GM19035 (cell line): ENCODE measurements at regions not wholly inside any gene's neighbourhood (a gene's known extent, or its start where the extent isn't known, plus 50 kb on each side); places are given as distances from the start of the nearest gene placed in this dataset.

Experiments
- ATAC-seq: cut with Tn5 transposase; IDR thresholded peaks from one replicate; pipeline ENCODE4 v1.9.1; 2021; ENCODE audit not compliant: unreplicated experiment

- ATAC-seq = no peak
Measured at GRCh38 chr3:177470197-177470941, 273.1 kb upstream of the TBL1XR1 start.

- ATAC-seq = no peak
Measured at GRCh38 chr3:177471733-177472480, 274.6 kb upstream of the TBL1XR1 start.

- ATAC-seq = no peak
Measured at GRCh38 chr3:177473184-177473583, 275.9 kb upstream of the TBL1XR1 start.

GRCh38 chr3:177473903-177474302, 276.6 kb upstream of the TBL1XR1 start:
- no peak for ATAC-seq

GRCh38 chr3:177474652-177475355, 277.5 kb upstream of the TBL1XR1 start:
- no peak for ATAC-seq

- no peak for ATAC-seq
Measured at GRCh38 chr3:177475356-177475665, 278.0 kb upstream of the TBL1XR1 start.

- ATAC-seq = no peak
Measured at GRCh38 chr3:177476495-177476894, 279.2 kb upstream of the TBL1XR1 start.

- no peak for ATAC-seq
Measured at GRCh38 chr3:177476921-177477435, 279.7 kb upstream of the TBL1XR1 start.

- no peak for ATAC-seq
Measured at GRCh38 chr3:177478170-177478867, 281.0 kb upstream of the TBL1XR1 start.

- no peak for ATAC-seq
Measured at GRCh38 chr3:177479630-177480029, 282.3 kb upstream of the TBL1XR1 start.

GRCh38 chr3:177481329-177481728, 284.0 kb upstream of the TBL1XR1 start:
- no peak for ATAC-seq

GRCh38 chr3:177482048-177482691, 284.9 kb upstream of the TBL1XR1 start:
- ATAC-seq = no peak

GRCh38 chr3:177483182-177483967, 286.1 kb upstream of the TBL1XR1 start:
- no peak for ATAC-seq

GRCh38 chr3:177484206-177484605, 286.9 kb upstream of the TBL1XR1 start:
- no peak for ATAC-seq

- no peak for ATAC-seq
Measured at GRCh38 chr3:177484926-177485325, 287.6 kb upstream of the TBL1XR1 start.

- no peak for ATAC-seq
Measured at GRCh38 chr3:177487635-177488186, 290.4 kb upstream of the TBL1XR1 start.

- no peak for ATAC-seq
Measured at GRCh38 chr3:177488740-177489139, 291.5 kb upstream of the TBL1XR1 start.

- ATAC-seq = no peak
Measured at GRCh38 chr3:177490626-177491025, 293.3 kb upstream of the TBL1XR1 start.

- no peak for ATAC-seq
Measured at GRCh38 chr3:177491296-177492032, 294.2 kb upstream of the TBL1XR1 start.
